ENCODE measurements at regions not wholly inside any gene's neighbourhood (a gene's known extent, or its start where the extent isn't known, plus 50 kb on each side); places are given as distances from the start of the nearest gene placed in this dataset.
"Not testable (repeated sequence)": the region's sequence is repeated elsewhere in the genome, so short reads cannot be mapped to it uniquely, and the experiment has no call there.

DNA sequence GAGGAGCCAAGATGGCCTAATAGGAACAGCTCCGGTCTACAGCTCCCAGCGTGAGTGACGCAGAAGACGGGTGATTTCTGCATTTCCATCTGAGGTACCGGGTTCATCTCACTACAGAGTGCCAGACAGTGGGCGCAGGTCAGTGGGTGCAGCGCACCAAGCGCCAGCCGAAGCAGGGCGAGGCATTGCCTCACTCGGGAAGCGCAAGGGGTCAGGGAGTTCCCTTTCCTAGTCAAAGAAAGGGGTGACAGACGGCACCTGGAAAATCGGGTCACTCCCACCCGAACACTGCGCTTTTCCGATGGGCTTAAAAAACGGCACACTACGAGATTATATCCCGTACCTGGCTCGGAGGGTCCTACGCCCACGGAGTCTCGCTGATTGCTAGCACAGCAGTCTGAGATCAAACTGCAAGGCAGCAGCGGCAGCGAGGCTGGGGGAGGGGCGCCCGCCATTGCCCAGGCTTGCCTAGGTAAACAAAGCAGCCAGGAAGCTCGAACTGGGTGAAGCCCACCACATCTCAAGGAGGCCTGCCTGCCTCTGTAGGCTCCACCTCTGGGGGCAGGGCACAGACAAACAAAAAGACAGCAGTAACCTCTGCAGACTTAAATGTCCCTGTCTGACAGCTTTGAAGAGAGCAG lies 117.1 kb downstream of the MZT1 start:
- TF ChIP-seq, protein P1, sequence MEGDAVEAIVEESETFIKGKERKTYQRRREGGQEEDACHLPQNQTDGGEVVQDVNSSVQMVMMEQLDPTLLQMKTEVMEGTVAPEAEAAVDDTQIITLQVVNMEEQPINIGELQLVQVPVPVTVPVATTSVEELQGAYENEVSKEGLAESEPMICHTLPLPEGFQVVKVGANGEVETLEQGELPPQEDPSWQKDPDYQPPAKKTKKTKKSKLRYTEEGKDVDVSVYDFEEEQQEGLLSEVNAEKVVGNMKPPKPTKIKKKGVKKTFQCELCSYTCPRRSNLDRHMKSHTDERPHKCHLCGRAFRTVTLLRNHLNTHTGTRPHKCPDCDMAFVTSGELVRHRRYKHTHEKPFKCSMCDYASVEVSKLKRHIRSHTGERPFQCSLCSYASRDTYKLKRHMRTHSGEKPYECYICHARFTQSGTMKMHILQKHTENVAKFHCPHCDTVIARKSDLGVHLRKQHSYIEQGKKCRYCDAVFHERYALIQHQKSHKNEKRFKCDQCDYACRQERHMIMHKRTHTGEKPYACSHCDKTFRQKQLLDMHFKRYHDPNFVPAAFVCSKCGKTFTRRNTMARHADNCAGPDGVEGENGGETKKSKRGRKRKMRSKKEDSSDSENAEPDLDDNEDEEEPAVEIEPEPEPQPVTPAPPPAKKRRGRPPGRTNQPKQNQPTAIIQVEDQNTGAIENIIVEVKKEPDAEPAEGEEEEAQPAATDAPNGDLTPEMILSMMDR (conservative IDR thresholded peaks at IDR 0.05; ENCODE audit: low read depth, low read length), result not testable (repeated sequence)
- not testable (repeated sequence) for TF ChIP-seq EZH2phosphoT487 (IDR thresholded peaks at IDR 0.05; ENCODE audit: borderline replicate concordance, low read length)
